ENCODE measurements at regions not wholly inside any gene's neighbourhood (a gene's known extent, or its start where the extent isn't known, plus 50 kb on each side); places are given as distances from the start of the nearest gene placed in this dataset.
"Not testable (repeated sequence)": the region's sequence is repeated elsewhere in the genome, so short reads cannot be mapped to it uniquely, and the experiment has no call there.

DNA sequence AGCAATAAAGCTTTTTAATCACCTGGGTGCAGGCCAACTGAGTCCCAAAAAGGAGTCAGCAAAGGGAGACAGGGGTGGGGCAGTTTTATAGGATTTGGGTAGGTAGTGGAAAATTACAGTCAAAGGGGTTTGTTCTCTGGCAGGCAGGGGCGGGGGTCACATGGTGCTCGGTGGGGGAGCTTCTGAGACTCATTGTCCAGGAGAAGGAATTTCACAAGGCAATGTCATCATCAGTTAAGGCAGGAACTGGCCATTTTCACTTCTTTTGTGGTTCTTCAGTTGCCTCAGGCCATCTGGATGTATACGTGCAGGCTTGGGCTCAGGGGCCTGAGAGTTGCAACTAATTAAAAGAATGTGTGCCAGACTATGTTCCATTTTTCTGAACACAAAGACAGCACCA, 147.5 kb upstream of the SCN7A start:
- DNase-seq (ENCODE audit: low spot score): not testable (repeated sequence)

DNA sequence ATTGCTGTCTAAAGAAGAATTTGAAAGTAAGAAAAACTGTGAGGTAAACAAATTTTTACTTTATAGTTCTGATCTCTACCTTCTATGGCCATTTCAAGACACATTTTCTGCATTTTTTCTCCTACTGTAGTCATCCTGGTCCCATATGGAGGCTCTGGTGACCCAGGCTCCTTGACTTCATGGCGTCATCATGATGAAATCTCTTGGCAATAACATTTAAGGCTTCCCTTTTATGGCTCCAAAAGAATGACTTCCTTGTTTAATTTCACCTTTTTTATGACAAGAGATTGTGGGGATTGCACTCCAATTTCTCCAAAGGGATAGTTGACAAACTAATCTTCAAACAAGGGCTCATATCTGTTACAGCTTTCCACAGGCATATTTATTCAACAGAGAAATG, 143.0 kb upstream of the SCN7A start:
- DNase-seq (ENCODE audit: low spot score): no peak

DNA sequence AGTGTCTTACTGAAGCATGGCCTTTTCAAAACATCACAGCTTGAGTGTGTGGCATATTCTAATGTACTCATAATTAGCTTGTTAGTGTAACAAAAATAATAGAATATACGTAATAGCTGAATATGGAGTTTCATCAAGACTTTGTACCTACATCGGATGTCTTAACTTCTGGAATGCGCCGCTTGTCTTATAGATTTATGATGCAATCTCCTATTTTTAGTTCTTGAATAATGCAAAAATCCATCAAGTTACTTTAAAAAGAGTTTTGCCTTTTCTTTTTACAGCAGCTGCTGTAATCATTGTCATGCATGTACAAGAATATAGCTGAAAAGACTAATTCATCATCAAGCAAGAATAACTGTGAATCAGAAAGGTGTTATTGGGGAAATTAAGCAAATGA, 140.7 kb upstream of the SCN7A start:
- no peak for DNase-seq (ENCODE audit: low spot score)

DNA sequence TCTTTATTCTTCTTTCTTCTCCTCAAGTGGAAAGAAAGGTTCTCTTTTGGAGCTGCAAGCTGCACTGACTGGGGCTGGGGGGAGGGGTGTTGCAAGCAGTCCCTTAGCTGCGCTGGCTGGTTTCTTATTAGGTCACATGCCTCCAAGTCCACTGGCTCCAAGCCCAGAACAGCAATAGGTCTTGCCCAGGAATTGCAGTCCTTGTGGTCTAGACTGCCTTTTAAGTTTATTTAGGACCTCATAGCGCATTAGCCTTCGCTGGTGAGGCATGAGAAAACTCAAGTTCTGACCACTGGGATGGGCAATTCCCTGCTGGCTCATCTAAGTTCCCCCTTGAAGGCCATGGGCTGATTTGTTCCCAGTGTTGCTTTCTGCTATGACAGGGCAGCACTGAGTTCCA, 138.6 kb upstream of the SCN7A start:
- DNase-seq (ENCODE audit: low spot score): peak; percentile 91

DNA sequence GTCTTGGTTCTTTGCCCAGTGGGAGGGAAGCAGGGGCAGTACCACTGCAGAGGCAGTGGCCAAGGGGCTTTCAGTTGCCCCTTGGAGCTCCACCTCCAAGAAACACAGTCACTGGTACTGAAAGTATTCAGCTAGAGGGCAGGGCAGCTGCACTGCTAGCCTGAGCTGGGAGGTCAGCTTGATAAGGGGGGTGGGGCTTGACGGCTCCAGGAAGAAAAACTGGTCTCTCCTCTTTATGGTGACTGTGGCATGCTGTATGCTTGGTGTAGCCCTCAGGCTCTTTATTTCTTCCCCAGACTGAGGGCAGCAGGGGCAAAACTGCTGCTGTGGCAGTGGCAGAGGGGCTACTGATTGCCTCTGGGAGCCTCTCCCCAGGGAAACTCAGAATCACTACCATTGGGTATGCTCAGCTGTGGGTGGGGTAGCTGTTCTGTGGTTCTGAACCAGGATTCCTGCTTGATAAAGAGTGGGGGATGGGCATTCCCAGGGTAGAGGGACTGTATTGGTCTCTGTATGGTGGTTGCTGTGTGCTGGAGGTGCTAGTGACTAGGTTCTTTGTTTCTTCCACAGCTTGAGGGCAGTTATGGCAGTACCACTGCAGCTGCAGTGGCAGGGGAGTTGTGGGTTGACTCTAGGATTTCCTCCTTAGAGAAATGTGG, 134.6 kb upstream of the SCN7A start:
- DNase-seq (ENCODE audit: low spot score): no peak

DNA sequence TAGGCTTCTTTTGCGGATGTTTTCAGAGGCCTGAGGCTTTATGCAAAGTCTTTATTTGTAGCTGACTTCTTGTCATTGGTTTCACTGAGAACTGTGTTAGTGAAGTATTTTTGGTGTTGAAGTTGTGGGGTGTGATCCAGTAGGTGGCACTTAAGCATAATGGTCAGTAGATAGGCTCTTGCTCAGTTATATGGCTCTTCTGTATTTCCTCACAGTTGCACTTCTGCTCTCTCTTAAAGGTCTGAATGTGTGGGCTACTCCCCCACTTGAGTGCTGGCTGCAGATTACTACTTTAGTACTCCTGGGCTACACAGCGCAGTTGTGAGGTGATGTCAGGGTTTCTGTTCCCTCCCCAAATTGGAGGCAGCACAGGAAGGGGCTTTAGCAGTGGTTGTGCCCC, 133.8 kb upstream of the SCN7A start:
- DNase-seq (ENCODE audit: low spot score): no peak

DNA sequence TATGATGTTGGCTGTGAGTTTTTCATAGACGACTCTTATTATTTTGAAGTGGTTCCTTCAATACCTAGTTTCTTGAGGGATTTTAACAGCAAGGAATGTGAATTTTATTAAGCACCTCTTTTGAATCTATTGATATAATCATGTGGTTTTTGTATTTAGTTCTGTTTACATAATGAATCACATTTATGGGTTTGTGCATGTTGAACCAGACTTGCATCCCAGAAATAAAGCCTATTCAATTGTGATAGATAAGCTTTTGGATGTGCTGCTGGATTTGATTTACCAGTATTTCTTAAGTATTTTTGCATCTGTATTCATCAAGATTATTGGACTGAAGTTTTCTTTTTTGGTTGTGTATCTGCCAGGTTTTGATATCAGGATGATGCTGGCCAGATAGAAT, 131.6 kb upstream of the SCN7A start:
- no peak for DNase-seq (ENCODE audit: low spot score)

DNA sequence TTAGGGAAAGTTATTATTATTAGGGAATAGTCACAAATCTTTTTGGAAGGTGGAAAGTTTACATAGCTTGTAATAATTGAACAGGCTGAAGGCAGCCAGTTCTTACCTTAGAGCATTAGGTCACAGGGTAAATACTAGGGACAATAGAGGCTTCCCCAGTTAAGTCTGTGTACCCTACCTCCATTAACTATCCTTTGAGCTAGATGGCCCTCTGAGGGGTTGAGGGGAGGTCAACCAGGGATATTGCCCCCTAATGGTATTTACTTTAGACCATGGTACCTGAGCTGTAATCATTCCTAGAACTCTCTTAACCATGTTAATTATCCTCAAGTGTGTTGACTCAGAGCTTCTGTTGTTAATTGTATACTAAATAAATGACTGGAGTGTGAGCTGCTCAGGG, 120.5 kb upstream of the SCN7A start:
- DNase-seq (ENCODE audit: low spot score): peak; percentile 30

DNA sequence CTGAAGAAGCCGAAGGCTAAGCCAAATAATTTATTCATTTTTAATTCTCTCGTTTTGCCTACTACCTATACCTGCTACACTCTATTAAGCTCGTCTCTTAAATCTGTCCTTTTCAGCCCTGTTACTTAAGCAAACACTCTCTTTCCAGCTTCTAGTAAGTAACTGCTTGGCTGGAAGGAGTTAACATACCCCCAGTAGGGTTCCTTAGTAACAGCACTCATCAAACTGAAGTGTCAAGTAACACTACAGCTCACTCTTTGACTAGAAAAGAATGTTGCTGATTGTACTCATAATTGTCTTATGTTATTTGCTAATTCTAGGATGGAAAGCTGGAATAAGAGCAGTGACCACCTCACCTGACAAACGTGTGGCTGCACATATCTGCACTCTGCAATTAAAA, 120.0 kb upstream of the SCN7A start:
- peak; percentile 24 for DNase-seq (ENCODE audit: low spot score)

DNA sequence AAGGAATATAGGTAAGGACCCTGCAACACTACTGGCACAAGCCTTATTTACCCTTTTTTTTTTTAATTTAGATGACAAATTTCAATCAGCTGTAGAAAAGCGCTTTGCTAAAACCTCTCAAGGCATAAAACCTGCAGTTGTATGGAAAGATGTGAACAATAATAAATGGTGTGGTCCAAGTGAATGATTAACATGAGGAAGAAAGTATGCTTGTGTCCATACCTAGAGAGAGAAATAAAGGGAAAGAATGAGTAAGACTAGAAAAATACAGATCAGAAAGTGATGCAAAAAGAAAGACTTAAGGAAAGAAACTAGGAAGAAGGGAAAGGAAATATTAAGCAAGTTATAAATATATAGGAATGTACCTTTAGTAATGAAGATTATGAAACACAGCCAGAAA, 119.2 kb upstream of the SCN7A start:
- DNase-seq (ENCODE audit: low spot score): peak; percentile 51

DNA sequence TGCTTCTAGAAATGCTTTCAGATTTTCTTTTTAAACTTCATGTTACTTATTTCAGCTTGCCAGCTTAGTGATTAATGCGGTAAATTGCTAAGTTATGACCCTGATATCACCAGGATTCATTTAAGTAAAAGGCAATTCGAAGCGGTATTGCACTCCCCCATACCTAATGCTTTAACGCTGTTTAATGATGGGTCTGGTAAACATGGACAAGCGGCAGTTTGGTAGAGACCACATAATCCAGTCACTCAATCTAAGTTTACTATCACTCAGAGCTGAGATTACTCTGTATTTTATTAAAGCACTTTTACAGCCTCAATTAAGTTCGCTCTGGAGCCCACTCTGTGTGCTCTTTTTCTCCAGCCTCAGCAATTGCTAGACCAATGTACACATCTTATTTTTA, 118.2 kb upstream of the SCN7A start:
- DNase-seq (ENCODE audit: low spot score): no peak

DNA sequence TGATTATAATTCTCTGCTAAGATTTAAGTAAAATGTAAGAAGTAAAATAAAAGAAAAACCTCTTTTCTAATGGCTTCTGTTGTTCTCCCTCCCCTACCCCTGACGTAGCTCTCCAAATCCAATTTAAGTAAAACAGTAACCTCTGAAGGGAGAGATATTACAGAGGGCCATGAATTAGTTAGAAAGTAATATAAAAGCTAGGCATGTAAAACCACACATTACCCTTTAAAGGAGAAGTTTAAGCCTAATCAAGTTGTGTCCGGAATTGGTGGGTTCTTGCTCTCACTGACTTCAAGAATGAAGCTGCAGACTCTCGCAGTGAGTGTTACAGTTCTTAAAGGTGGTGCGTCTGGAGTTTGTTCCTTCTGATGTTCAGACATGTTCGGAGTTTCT, 116.9 kb upstream of the SCN7A start:
- no peak for DNase-seq (ENCODE audit: low spot score)

DNA sequence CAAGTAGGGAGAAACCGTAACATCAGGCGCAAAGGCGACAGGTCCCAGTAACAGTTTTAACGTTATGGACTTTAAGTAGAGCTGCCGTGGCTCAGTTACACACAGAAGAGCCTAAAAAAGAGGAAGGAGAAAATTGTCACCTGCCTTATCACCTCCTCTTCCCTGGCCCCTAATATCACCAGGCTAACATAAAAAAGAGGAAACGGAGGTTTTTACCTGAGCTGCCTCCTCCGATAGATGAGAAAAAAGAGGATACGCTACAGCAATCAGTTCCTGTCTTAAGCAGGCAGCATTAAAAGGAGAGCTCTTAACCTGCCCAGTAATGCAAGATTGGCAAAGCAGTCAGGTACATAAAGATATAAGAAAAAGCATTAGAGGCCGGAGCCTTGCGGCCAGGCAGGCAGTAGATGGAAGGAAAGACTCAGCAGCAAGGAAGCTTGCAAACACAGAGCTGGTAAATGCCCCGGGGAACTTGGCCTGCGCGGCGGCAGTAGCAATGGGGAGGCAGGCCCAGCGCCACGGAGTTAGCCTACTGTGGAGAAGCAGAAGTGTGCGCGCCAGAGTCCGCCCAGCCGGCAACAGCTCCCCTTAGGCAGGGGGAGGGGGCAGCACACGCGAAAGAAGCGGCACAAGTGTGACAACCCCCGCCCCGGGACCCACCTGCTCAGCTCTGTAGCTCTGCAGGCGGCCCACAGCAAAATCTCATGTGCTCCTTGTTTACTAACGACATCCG, 116.3 kb upstream of the SCN7A start:
- peak; percentile 46 for DNase-seq (ENCODE audit: low spot score)

DNA sequence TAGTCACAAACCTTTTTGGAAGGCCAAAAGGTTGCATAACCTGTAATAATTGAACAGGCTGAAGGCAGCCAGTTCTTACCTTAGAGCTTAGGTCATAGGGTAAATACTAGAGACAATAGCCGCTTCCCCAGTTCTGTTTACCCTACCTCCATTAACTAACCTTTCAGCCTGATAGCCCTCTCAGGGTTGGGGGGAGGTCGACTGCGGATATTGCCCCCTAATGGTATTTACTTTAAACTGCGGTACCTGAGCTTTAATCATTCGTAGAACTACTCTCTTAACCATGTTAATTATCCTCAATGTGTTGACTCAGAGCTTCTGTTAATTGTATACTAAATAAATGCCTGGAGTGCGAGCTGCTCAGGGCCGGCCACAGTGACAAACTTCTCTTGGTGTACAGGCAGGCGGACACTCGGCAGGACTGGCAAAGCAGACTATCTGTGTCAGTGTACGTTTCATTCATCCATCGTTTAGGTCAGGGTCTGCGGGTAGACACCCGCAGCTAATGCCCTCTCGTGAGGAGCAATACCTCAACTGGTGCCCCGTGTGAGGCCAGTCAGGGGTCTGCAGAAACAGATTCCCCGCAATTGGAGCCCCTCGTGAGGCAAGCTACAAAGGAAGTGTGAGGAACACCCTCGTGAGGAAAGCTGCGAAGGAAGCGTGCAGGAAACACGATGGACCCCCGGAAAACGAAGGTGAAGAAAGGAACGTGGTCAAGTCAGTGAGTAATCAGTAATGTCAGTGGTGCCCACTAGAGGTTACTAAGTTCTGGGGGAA, 115.3 kb upstream of the SCN7A start:
- peak; percentile 49 for DNase-seq (ENCODE audit: low spot score)

DNA sequence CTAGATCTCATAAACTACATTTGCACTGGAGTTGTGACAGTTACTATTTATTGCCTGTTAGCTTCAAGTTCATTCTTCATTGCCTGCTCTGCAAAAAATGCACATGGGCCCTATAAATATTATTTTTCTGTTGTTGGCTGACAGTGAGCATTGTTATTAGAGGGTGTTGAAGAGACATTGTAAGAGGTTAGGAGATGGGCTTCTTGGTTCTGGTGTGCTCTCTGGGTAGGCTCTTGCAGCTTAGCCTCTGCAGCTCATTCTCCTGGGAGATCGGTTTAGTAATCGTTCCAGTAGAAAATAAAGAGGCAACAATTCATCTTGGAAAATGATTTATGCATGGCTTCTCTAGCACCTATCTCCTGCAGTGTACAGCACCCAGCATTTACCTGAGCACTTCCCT, 113.8 kb upstream of the SCN7A start:
- no peak for DNase-seq (ENCODE audit: low spot score)

DNA sequence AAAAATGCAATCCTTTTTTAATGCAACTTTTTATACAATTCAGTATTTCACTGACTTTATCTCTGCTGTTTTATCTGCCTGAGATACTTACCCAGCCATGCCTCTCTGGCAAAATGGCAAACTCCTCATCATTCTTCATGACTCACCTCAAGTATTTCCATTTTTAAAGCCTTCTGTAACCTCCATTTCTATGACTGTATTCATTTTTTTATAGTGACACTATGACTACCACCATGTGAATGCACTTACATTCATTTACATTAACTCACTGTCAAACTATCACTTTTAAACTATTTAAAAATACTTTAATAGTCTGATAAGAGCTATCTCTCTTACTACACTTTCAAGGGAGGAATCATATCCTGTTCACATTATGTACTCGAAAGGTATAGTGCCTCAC, 99.4 kb upstream of the SCN7A start:
- DNase-seq (ENCODE audit: low spot score): peak; percentile 81

DNA sequence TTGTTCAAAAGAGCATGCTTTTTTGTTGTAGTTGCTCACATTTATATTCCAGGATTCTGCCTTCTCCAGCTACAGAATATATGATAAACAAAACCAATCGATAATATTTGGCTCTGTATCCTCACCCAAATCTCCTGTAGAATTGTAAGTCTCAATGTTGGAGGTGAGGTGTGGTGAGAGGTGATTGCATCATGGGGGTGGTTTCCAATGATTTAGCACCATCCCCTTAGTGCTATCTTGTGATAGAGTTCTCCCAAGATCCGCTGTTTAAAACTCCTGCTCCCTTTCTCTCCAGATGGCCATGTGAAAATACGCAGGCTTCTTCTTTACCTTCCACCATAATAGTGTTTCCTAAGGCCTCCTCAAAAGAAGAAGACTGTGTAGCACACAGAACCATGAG, 98.7 kb upstream of the SCN7A start:
- DNase-seq (ENCODE audit: low spot score): no peak

DNA sequence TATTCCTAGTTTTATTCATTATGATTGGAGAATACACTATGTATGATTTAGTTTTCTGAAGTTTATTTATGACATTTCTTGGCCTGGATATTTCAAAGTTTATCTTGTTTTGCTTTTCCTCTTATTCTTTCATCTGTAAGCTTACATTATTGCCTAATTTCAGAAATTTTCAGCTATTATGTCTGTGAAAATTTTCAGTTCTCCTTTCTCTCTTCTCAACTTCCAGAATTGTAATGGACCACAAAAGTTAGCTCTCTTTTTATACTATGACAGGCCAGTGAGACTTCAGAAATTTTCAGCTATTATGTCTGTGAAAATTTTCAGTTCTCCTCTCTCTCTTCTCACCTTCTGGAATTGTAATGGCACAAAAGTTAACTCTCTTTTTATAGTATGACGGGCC, 97.2 kb upstream of the SCN7A start:
- no peak for DNase-seq (ENCODE audit: low spot score)

DNA sequence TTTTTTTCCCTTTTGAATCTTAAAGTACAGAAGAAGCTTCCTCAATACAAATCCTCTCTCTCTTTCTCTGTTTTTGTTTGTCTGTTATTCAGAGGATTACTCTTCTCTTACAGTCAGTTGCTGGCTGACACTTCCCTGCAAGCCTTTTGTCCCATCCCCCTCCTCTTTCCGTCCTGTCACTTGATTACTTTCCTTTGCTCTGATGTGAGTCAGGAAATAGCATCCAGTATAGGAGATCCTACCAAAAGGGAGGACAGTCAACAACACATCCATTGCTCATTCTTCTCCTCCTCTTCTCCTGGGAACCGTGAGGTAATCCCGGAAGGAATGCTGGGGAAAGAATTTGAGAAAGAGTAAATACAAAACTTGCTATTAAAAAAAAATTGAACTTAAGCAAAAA, 79.3 kb upstream of the SCN7A start:
- peak; percentile 49 for DNase-seq (ENCODE audit: low spot score)

DNA sequence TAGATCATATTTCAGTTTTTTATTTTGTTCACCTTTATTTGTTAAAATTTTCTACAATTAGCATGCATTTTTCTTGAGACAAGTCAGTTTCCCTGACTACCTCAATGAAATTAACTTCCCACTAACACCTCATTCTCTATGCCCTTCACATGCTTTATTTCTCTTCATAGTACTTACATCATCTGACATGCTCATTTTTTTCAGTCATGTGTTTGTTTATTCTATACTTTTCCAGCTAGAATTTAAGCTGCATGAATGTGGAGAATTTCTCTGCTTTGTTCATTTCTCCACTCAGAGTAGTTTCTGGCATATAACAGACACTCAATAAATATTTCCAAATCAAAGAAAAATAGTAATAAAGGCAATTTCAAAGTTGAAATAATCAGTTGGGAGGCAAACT, 78.9 kb upstream of the SCN7A start:
- no peak for DNase-seq (ENCODE audit: low spot score)

DNA sequence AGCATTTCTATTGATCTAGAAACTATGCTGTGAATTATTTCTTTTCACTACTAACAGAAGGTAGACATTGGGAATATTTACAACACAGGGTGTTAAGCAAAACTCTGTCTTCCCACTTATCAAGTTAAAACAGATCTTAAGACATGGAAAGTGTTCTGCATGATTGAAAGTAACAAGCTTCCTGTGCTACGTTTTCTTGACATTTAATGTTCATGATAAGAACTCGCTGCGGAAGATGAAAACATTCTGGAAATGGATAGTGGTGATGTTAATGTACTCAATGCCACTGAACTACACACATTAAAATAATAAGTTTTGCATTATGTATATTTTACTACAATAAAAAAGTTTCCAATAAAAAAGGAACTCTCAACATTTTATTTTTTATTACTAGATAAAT, 74.4 kb upstream of the SCN7A start:
- DNase-seq (ENCODE audit: low spot score): no peak

DNA sequence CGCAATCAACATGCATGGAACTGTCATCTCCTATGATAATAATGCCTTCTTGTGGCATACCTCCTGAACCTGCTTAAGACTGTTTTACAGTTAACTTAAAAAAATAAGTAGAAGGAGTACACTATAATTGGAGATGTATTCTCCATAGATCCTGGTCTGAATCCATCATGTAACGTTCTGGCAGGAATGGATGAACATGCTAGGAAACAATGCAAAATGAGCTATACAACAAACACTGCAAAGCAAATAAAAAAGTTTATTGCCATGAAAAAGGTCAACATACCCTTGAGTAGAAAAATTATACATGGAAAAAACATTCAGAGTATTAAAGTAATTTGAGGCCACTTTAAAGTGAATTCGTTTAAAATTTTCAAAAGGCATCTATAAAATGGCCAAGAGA, 71.5 kb upstream of the SCN7A start:
- no peak for DNase-seq (ENCODE audit: low spot score)

DNA sequence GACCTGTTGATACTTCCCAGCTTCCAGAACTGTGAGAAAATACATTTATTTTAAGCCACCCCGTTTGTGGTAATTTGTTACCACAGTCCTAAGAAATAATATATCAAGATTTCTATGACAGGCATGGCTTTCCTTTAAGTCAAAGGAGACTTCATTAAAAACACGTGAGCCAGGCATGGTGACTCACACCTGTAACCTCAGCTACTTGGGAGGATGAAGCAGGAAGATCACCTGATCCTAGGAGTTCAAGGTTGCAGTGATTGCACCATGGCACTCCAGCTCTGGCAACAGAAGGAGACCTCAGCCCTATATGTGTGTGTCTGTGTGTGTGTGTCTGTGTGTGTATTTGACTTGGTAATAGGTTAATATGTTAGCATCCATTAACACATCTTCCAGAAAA, 69.8 kb upstream of the SCN7A start:
- no peak for DNase-seq (ENCODE audit: low spot score)
